H1 (cell line): ENCODE measurements at regions not wholly inside any gene's neighbourhood (a gene's known extent, or its start where the extent isn't known, plus 50 kb on each side); places are given as distances from the start of the nearest gene placed in this dataset.

Experiments
- CTCF ChIA-PET: fragments of 300-600 bp; sonication (Branson Sonifier 250); formaldehyde crosslinking; loops from one replicate; lab custom pipeline; 2021; ENCODE audit not compliant: partially characterized antibody; lab: Charles Lee
- POLR2A ChIA-PET: fragments of 300-600 bp; sonication (Branson Sonifier 250); formaldehyde crosslinking; loops from one replicate; lab custom pipeline; 2021; ENCODE audit warnings: inconsistent platforms; ENCODE audit not compliant: partially characterized antibody; lab: Charles Lee
- DNase-seq, 2 experiments: peaks; one replicate each; pipeline versions ENCODE4 v3.0.0 to v3.0.0-alpha.2; 2010 to 2022; ENCODE audit warnings: low spot score in 2 of 2, low read depth in 1 of 2, mixed read lengths in 1 of 2
- FAIRE-seq: peaks from 2 replicates; lab custom pipeline; 2011; peaks lifted over from hg19 to GRCh38; lab: Jason Lieb, UNC
- H2AFZ ChIP-seq: 2 replicates; pipeline ENCODE4 v1.8.1; 2012; ENCODE audit warnings: low read length, inconsistent platforms
- H2AK5ac ChIP-seq: 2 replicates; pipeline ENCODE4 v1.6.1; 2013; ENCODE audit warnings: low read depth, low read length
- H2BK120ac ChIP-seq: replicated peaks from 2 replicates; pipeline ENCODE3; 2013; ENCODE audit warnings: low read depth, low read length, inconsistent platforms
- H2BK12ac ChIP-seq: 2 replicates; pipeline ENCODE4 v1.6.1; 2013; ENCODE audit warnings: low read depth, low read length
- H2BK15ac ChIP-seq: 2 replicates; pipeline ENCODE4 v1.6.1; 2013; ENCODE audit warnings: low read length
- H2BK20ac ChIP-seq: 2 replicates; pipeline ENCODE4 v1.6.1; 2013; ENCODE audit warnings: low read length
- H2BK5ac ChIP-seq: 2 replicates; pipeline ENCODE4 v1.6.1; 2013; ENCODE audit warnings: low read depth, low read length
- H3K14ac ChIP-seq: 2 replicates; pipeline ENCODE4 v1.6.1; 2013; ENCODE audit warnings: inconsistent platforms; ENCODE audit not compliant: insufficient read length
- H3K18ac ChIP-seq: 2 replicates; pipeline ENCODE4 v1.6.1; 2013; ENCODE audit warnings: low read length; ENCODE audit errors: extremely low read depth
- H3K23ac ChIP-seq: 2 replicates; pipeline ENCODE4 v1.6.1; 2013; ENCODE audit warnings: inconsistent platforms; ENCODE audit not compliant: insufficient read length
- H3K23me2 ChIP-seq: 2 replicates; pipeline ENCODE4 v1.6.1; 2013; ENCODE audit warnings: low read depth, low read length
- H3K27ac ChIP-seq: 2 replicates; pipeline ENCODE4 v1.6.1; 2011; ENCODE audit warnings: low read depth, low read length, inconsistent platforms
- H3K27me3 ChIP-seq, 4 experiments: replicated peaks in 1 of 4; 1 replicate in 1 of 4; 2 replicates in 3 of 4; pipeline versions ENCODE4 v1.6.1 to v1.8.1; 2011 to 2013; ENCODE audit warnings: low read length in 3 of 4, mild to moderate bottlenecking in 3 of 4, inconsistent platforms in 2 of 4, mixed read lengths in 2 of 4, moderate library complexity in 1 of 4; ENCODE audit not compliant: control insufficient read depth in 3 of 4, insufficient read depth in 3 of 4; ENCODE audit errors: extremely low read depth in 1 of 4
- H3K36me3 ChIP-seq, 4 experiments: 2 replicates each; pipeline versions ENCODE4 v1.6.1 to v1.8.1; 2011 to 2013; ENCODE audit warnings: mild to moderate bottlenecking in 4 of 4, low read length in 3 of 4, moderate library complexity in 2 of 4, control low read depth in 1 of 4, inconsistent platforms in 1 of 4; ENCODE audit not compliant: insufficient read depth in 4 of 4, control insufficient read depth in 2 of 4
- H3K4ac ChIP-seq: replicated peaks from 2 replicates; pipeline ENCODE3; 2013; ENCODE audit warnings: low read length, low read depth, mixed read lengths, inconsistent platforms; ENCODE audit not compliant: insufficient read length
- H3K4me1 ChIP-seq, 4 experiments: replicated peaks in 1 of 4; 1 replicate in 1 of 4; 2 replicates in 3 of 4; pipeline versions ENCODE4 v1.6.1 to v1.8.1; 2011 to 2013; ENCODE audit warnings: low read length in 3 of 4, inconsistent platforms in 2 of 4, mixed read lengths in 1 of 4; ENCODE audit not compliant: insufficient read depth in 4 of 4, control insufficient read depth in 3 of 4
- H3K4me2 ChIP-seq, 2 experiments: 2 replicates each; pipeline versions ENCODE4 v1.6.1 to v1.8.1; 2011 to 2013; ENCODE audit warnings: low read depth in 2 of 2, low read length in 2 of 2, control low read depth in 1 of 2, inconsistent platforms in 1 of 2, mild to moderate bottlenecking in 1 of 2; ENCODE audit not compliant: insufficient read depth in 1 of 2
- H3K4me3 ChIP-seq, 4 experiments: fragments of 200-600, 300-600 bp in 1 of 4; sonication (generic), shearing (Covaris generic), sonication (Bioruptor Twin) in 1 of 4; 2 replicates each; pipeline versions ENCODE4 v1.5.1 to v1.8.1; 2011 to 2016; ENCODE audit warnings: low read length in 4 of 4, low read depth in 3 of 4, control low read depth in 2 of 4, inconsistent platforms in 2 of 4, mild to moderate bottlenecking in 2 of 4, mixed read lengths in 1 of 4, moderate library complexity in 1 of 4; ENCODE audit not compliant: insufficient read depth in 2 of 4; ENCODE audit errors: extremely low read depth in 1 of 4
- H3K56ac ChIP-seq: replicated peaks from 2 replicates; pipeline ENCODE3; 2013; ENCODE audit warnings: low read depth, mild to moderate bottlenecking, mixed read lengths, low read length, inconsistent platforms; ENCODE audit not compliant: insufficient read length
- H3K79me1 ChIP-seq: 2 replicates; pipeline ENCODE4 v1.6.1; 2013; ENCODE audit warnings: low read depth, low read length, control low read depth
- H3K79me2 ChIP-seq, 2 experiments: 2 replicates each; pipeline versions ENCODE4 v1.6.1 to v1.8.1; 2012 to 2013; ENCODE audit warnings: low read length in 2 of 2, mild to moderate bottlenecking in 2 of 2, inconsistent platforms in 1 of 2; ENCODE audit not compliant: insufficient read depth in 2 of 2, control insufficient read depth in 1 of 2
- H3K9ac ChIP-seq, 4 experiments: replicated peaks in 1 of 4; 1 replicate in 1 of 4; 2 replicates in 3 of 4; pipeline versions ENCODE4 v1.6.1 to v1.8.1; 2011 to 2013; ENCODE audit warnings: low read depth in 3 of 4, low read length in 3 of 4, control low read depth in 2 of 4, mild to moderate bottlenecking in 2 of 4, moderate library complexity in 2 of 4, inconsistent platforms in 1 of 4; ENCODE audit errors: extremely low read depth in 1 of 4
- H3K9me3 ChIP-seq, 2 experiments: 2 replicates each; pipeline versions ENCODE4 v1.6.1 to v1.8.1; 2012 to 2013; ENCODE audit warnings: mild to moderate bottlenecking in 2 of 2, moderate library complexity in 2 of 2, control low read depth in 1 of 2, inconsistent platforms in 1 of 2, low read depth in 1 of 2, low read length in 1 of 2, mixed read lengths in 1 of 2; ENCODE audit not compliant: insufficient read depth in 2 of 2
- H4K20me1 ChIP-seq, 2 experiments: replicated peaks in 1 of 2; 2 replicates each; pipeline versions ENCODE3 to v1.8.1; 2011 to 2013; ENCODE audit warnings: inconsistent platforms in 2 of 2, low read length in 2 of 2, mild to moderate bottlenecking in 1 of 2; ENCODE audit not compliant: insufficient read depth in 2 of 2, control insufficient read depth in 1 of 2
- H4K5ac ChIP-seq: 2 replicates; pipeline ENCODE4 v1.6.1; 2013; ENCODE audit warnings: low read length, low read depth, mixed read lengths, inconsistent platforms; ENCODE audit not compliant: insufficient read length
- H4K8ac ChIP-seq: 2 replicates; pipeline ENCODE4 v1.8.0; 2013; ENCODE audit warnings: mild to moderate bottlenecking, moderate library complexity, low read length, inconsistent platforms; ENCODE audit not compliant: insufficient read depth; ENCODE audit errors: extremely low read depth
- H4K91ac ChIP-seq: replicated peaks from 2 replicates; pipeline ENCODE3; 2013; ENCODE audit warnings: low read length, mixed read lengths, inconsistent platforms; ENCODE audit not compliant: insufficient read length
- ASH2L ChIP-seq: fragments of 200-600, 300-600 bp; sonication (generic); IDR thresholded peaks from one replicate; pipeline ENCODE4 v1.7.1; 2017; ENCODE audit warnings: low read length
- CREB1 ChIP-seq: IDR thresholded peaks from 2 replicates; pipeline ENCODE4 v1.6.1; 2012; ENCODE audit warnings: inconsistent platforms
- GABPA ChIP-seq: IDR thresholded peaks from 2 replicates; pipeline ENCODE4 v1.6.1; 2011; ENCODE audit warnings: mild to moderate bottlenecking, low read length, moderate library complexity, borderline replicate concordance; ENCODE audit not compliant: insufficient read depth
- HDAC6 ChIP-seq: IDR thresholded peaks from one replicate; pipeline ENCODE4 v1.7.1; 2012; ENCODE audit warnings: low read depth, mild to moderate bottlenecking, inconsistent platforms, low read length, moderate library complexity
- KDM1A ChIP-seq: fragments of 200-600, 300-600 bp; sonication (generic); IDR thresholded peaks from 2 replicates; pipeline ENCODE4 v1.7.1; 2016; ENCODE audit warnings: mild to moderate bottlenecking, low read length, borderline replicate concordance
- NANOG ChIP-seq: IDR thresholded peaks from 2 replicates; pipeline ENCODE4 v1.6.1; 2011; ENCODE audit warnings: low read length, low read depth, mild to moderate bottlenecking, inconsistent platforms; ENCODE audit not compliant: insufficient read depth, poor library complexity, severe bottlenecking
- POLR2A ChIP-seq, 2 experiments: IDR thresholded peaks; 1 replicate in 1 of 2; 2 replicates in 1 of 2; pipeline ENCODE4 v1.6.1; 2011; ENCODE audit warnings: low read depth in 2 of 2, low read length in 2 of 2, mild to moderate bottlenecking in 2 of 2; ENCODE audit errors: control extremely low read depth in 1 of 2
- SIRT6 ChIP-seq: IDR thresholded peaks from one replicate; pipeline ENCODE4 v1.7.1; 2012; ENCODE audit warnings: low read length, inconsistent platforms
- SP2 ChIP-seq: IDR thresholded peaks from 2 replicates; pipeline ENCODE4 v1.6.1; 2012; ENCODE audit warnings: mild to moderate bottlenecking, low read length, inconsistent platforms
- TBP ChIP-seq: IDR thresholded peaks from 2 replicates; pipeline ENCODE4 v1.6.1; 2011; ENCODE audit warnings: low read depth, low read length, improper control_type of control experiment
- YY1 ChIP-seq: IDR thresholded peaks from 2 replicates; pipeline ENCODE4 v1.6.1; 2011; ENCODE audit warnings: low read depth, mild to moderate bottlenecking, low read length
- WGBS, 2 experiments: shearing (Covaris generic) in 1 of 2; methylation state at CpG; one replicate each; pipeline versions ENCODE4 v1.1.6 to v1.1.7; 2013 to 2015; ENCODE audit warnings: low lambda C conversion rate in 2 of 2, mixed read lengths in 2 of 2, inconsistent platforms in 1 of 2, low coverage in 1 of 2, missing lambda C conversion rate in 1 of 2; ENCODE audit not compliant: insufficient replicate concordance in 2 of 2, insufficient coverage in 1 of 2, insufficient read length in 1 of 2; ENCODE audit errors: extremely low coverage in 1 of 2, missing lambda C conversion rate in 1 of 2; 5-methylcytosine and 5-hydroxymethylcytosine counted together
- TF ChIP-seq, protein P1 (sequence below): IDR thresholded peaks from 2 replicates; pipeline ENCODE4 v1.6.1; 2011; ENCODE audit warnings: low read depth, mild to moderate bottlenecking, low read length; ENCODE audit not compliant: insufficient read depth
- TF ChIP-seq, protein P2 (sequence below): IDR thresholded peaks from 2 replicates; pipeline ENCODE4 v1.6.1; 2011; ENCODE audit warnings: low read length, improper control_type of control experiment
- TF ChIP-seq, protein P3 (sequence below): IDR thresholded peaks from 2 replicates; pipeline ENCODE4 v1.6.1; 2012; ENCODE audit warnings: inconsistent platforms

DNA sequence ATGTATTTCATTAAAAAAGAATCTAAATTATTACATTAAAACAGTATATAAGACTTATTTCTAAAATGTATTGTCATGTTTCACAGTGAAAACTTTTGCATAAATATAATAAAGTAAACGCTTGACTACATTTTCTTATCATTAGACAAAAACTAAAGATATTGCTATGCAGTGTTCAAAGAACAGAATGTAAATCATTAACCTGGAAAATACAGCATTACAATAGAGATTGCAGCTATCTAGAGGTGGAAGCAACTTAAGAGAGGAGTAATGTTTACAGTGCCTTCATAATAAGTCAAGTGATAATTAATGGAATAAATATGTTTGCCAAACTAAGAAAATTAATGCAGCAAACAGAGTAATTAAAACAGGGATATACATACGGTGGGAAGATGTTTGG lies 940.9 kb downstream of the FSTL5 start:
- H3K4me2 ChIP-seq, result no peak overlapping the region
- POLR2A ChIA-PET, result no interaction called here
- TF ChIP-seq POLR2A (IDR thresholded peaks at IDR 0.05; ENCODE audit: control extremely low read depth in 1 of 2, low read depth in 2 of 2, low read length in 2 of 2) (no peak), YY1 (no peak), HDAC6 (no peak), KDM1A (no peak), GABPA (no peak), SIRT6 (no peak), SP2 (no peak), ASH2L (no peak), NANOG (no peak), CREB1 (no peak), TBP (no peak)
- TF ChIP-seq, protein P1, sequence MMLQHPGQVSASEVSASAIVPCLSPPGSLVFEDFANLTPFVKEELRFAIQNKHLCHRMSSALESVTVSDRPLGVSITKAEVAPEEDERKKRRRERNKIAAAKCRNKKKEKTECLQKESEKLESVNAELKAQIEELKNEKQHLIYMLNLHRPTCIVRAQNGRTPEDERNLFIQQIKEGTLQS, result no peak
- TF ChIP-seq, protein P2, sequence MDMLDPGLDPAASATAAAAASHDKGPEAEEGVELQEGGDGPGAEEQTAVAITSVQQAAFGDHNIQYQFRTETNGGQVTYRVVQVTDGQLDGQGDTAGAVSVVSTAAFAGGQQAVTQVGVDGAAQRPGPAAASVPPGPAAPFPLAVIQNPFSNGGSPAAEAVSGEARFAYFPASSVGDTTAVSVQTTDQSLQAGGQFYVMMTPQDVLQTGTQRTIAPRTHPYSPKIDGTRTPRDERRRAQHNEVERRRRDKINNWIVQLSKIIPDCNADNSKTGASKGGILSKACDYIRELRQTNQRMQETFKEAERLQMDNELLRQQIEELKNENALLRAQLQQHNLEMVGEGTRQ, result no peak
- TF ChIP-seq, protein P3, sequence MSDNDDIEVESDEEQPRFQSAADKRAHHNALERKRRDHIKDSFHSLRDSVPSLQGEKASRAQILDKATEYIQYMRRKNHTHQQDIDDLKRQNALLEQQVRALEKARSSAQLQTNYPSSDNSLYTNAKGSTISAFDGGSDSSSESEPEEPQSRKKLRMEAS, result no peak

More for the DNA sequence above, 940.9 kb downstream of the FSTL5 start:
- no peak overlapping the region for H3K14ac ChIP-seq
- no peaks in the 10 kb centered on the region for H3K79me2 ChIP-seq
- H2BK5ac ChIP-seq, result no peak overlapping the region
- FAIRE-seq, result no peak
- H3K9ac ChIP-seq, result no peak overlapping the region
- no peak overlapping the region for H2AFZ ChIP-seq
- DNase-seq, result no peak
- no peak overlapping the region for H2BK15ac ChIP-seq
- H3K23ac ChIP-seq, result no peak overlapping the region
- no peaks in the 10 kb centered on the region for H3K23me2 ChIP-seq
- H3K36me3 ChIP-seq, result peaks cover 0 to 5% (median 0%) of the 10 kb centered on the region in 4 experiments; a peak in 1 of 8 replicates
- CTCF ChIA-PET, result no interaction called here
- no peak overlapping the region for H4K5ac ChIP-seq
- no peaks in the 10 kb centered on the region for H3K79me1 ChIP-seq
- WGBS, 2 experiments, result 88% methylated on average over 2 of the region's 2 CpGs; no CpG with 5 or more reads in 1 of the 2 experiments
- H4K91ac ChIP-seq, result no peak overlapping the region
- no peaks in the 10 kb centered on the region for H3K27me3 ChIP-seq
- H3K27ac ChIP-seq, result no peak overlapping the region
- no peak overlapping the region for H2BK120ac ChIP-seq
- no peak overlapping the region for H4K8ac ChIP-seq
- peaks cover 15% of the 10 kb centered on the region in 2 experiments; a peak in 3 of 4 replicates for H3K9me3 ChIP-seq
- H3K56ac ChIP-seq, result no peak overlapping the region
- H4K20me1 ChIP-seq, result no peaks in the 10 kb centered on the region
- no peak overlapping the region for H3K18ac ChIP-seq
- H2BK20ac ChIP-seq, result no peak overlapping the region
- no peak overlapping the region for H2AK5ac ChIP-seq
- H3K4me1 ChIP-seq, result no peaks in the 10 kb centered on the region
- no peak overlapping the region for H3K4me3 ChIP-seq
- no peak overlapping the region for H3K4ac ChIP-seq
- H2BK12ac ChIP-seq, result no peak overlapping the region
